ENCODE measurements at regions not wholly inside any gene's neighbourhood (a gene's known extent, or its start where the extent isn't known, plus 50 kb on each side); places are given as distances from the start of the nearest gene placed in this dataset.
"Not testable (repeated sequence)": the region's sequence is repeated elsewhere in the genome, so short reads cannot be mapped to it uniquely, and the experiment has no call there.

DNA sequence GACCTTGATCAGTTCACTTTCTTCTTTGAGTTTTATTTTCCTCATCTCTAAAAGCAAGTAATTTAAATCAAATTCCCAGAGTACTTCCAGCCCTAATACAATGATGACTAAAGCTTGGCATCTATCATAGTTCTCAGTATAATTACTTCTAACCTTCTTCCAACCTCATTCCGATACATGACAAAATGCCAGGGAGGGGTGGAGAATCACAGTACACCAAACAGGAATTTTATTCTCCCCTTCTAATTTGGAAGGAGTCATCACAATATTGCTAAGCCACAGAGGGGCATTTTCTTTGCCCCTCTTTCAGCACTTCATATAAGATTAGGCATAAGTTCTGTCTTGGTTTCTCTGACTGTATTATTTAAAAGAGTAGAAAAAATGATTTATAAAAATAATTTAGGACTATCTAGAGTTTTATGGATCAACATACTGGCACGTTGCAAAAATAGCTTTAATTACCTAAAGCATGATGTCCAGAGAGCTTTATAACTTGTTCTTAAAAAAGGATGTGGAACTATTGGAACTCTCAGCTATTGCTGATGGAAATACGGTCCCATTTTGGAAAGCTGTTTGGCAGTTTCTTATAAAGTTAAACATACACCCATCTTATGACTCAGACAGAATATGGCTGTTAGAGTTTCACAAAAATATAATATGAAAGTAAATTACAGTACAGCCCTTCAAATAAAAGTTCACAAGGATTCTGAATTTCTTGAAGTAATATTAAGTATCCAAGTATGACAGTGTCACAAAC is 86.9 kb upstream of the UBE2E2 start:
- DNase-seq = no peak

DNA sequence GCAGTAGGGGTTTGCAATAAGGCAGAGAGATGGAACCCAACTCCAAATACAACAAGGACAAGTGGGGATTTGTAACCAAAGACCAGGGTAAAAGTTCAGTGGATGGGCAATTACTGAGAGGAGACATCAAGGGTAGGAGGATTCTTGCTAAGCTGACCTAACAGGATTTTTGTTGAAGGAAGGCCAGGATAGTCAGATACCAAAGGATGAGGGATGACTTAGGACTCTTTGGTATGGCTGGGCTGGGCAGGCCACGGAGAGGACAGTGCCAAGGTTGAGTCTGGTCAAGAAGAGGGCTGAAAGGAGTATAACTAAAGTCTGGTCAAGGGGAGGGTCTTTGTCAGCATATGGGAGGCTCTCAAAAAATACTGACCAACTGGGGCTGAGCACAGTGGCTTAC is 85.3 kb upstream of the UBE2E2 start:
- no peak for DNase-seq

DNA sequence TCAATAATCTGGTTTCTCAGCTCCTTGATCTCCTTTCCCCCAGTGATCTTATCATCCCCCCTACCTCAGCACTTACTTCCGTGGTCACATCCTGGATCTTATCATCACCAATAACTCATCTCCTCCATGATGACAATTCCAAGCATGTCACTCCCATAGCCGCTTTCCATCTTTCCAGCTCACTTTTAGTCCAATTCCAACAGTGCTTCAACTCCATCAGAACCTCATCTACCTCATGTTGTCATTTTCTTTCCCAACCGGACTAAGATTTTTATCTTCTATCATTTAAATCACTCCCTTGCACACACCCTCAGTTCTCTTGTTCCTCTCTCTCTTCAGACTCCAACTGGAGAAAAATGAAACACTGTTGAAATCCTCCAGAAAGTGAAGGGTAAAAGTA is 75.9 kb upstream of the UBE2E2 start:
- DNase-seq = no peak

DNA sequence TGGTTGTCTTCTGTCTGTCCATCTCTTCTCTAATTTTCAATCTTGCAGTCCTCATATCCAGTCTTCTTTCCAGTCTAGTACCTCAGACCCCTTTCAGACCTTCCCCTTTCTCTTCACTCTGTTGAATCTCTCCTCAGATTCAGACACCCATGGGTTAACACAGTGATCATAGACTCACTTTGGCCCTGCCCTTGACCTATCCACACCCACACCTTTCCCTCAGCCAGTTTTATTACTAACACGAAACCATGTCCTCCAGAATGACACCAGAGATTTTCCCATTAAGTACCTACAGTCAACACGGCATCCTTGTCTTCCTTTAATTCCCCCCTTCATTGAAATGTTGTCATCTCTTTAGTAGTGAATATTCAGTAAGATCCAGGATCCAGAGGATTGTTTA is 74.5 kb upstream of the UBE2E2 start:
- DNase-seq = no peak

DNA sequence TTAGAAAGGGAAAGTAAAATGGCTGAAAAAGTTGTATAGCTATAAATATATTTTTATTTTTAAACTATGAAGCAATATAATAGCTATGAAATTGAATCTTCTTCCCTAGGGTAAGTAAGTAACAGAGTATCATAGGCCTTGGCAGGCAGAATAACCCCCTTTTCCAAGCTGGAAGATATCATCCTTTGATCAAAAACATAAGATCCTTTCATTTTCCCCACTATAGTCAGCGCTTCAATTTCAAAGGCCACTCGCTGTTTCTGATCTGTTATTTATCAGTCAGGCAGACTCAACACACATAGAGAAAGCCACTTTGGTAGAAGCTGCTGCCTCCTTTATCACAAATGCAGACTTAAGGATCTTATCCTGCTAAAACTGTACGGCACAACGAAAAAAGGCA is 74.0 kb upstream of the UBE2E2 start:
- no peak for DNase-seq

DNA sequence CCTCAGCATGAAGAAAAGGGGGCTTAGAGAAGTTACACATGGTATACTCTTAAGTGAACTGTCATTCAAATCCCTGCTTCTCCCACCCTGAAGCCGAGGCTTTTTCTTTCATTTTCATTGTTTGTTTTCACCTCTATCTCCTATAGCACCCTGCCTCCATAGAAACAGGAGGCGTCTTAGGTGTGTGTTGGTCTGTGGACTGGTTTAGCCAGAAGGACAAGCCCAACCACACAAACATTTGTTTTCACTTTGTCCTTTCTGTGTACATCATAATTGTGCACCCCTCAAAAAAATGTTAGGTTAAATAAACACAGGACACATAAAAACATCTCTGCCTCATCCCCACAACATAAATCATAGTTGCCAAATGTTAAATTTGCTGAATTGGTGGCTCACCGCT is 73.3 kb upstream of the UBE2E2 start:
- no peak for DNase-seq

DNA sequence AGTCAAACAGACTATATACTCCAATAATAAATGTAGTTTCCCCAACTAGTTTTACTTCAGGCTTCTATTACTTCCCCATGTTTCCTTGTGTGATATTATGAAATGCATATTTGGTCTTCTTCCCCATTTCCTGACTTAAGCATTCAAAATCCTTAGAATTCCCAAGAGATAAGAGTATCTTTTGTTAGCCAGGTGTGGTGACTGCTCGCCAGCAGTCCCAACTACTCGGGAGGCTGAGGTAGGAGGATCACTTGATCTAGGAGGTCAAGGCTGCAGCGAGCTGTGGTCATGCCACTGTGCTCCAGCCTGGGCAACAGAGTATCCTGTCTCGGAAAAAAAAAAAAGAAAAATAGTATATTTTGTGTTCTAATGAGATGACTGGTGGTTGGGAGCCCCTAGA is 72.7 kb upstream of the UBE2E2 start:
- DNase-seq = no peak

DNA sequence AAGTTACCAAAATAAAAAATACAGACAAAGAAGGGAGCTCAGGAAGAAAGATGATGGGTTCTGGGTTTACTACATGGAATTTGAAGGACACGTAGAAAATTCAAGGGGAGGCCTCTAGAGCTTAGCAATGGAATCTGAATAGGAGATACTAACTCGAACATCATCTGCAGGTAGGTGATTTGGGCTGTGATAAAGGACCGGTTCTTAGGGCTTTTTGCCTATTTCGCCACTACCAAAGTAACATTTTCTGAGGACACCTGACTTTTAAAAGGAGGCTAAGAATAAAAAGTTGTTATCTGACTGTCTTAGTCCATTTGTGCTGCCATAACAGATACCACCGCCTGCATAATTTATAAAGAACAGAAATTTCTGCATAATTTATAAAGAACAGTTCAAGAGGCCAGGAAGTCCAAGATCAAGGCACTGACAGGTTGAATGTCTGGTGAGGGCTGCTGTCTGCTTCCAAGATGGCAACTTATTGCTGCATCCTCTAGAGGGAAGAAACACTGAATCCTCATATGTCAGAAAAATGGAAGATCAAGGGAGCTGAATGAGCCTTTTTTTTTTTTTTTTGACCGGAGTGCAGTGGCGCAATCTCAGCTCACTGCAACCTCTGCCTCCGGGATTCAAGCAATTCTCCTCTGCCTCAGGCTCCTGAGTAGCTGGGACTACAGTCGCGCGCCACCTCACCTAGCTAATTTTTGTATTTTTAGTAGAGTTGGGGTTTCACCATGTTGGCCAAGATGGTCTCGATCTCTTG is 67.9 kb upstream of the UBE2E2 start:
- DNase-seq = no peak

DNA sequence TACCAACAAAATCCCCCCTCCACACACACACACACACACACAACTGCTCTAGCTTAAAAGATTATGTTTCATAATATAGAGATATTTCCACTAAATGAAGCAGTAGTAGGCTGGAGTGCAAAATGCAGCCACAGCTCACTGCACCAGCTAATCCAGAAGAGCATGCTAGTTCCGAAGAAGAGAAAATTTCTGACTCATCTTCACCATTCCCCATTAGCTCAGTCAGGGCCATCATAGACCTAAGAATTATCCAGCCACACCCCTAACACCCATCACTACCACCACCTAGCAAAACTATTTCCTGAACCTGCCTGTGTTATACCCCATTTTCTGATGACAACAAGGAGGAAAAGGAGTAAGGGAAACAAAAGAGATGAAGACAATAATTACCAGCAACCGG is 67.1 kb upstream of the UBE2E2 start:
- DNase-seq = no peak

DNA sequence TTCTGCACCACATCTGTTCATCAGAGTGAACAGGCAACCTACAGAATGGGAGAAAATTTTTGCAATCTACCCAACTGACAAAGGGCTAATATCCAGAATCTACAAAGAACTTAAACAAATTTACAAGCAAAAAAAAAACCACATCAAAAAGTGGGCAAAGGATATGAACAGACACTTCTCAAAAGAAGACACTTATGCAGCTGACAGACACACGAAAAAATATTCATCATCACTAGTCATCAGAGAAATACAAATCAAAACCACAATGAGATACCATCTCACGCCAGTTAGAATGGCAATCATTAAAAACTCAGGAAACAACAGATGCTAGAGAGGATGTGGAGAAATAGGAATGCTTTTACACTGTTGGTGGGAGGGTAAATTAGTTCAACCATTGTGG is 59.1 kb upstream of the UBE2E2 start:
- not testable (repeated sequence) for DNase-seq

DNA sequence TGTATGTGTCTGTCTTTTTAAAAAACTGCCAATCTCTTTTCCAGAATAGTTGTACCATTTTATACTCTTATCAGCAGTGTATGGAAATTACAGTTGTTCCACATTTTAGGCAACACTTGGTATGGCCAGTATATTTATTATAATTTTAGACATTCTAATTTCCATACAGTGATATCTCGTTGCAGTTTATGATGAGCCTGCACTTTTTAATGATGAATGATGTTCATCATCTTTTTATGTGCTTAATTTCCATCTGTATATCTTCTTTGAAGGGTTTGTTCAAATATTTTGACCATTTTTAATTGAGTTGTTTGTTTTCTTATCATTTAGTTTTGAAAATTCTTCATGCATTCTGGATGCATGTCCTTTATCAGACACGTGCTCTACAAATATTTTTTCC is 57.0 kb upstream of the UBE2E2 start:
- DNase-seq = no peak

DNA sequence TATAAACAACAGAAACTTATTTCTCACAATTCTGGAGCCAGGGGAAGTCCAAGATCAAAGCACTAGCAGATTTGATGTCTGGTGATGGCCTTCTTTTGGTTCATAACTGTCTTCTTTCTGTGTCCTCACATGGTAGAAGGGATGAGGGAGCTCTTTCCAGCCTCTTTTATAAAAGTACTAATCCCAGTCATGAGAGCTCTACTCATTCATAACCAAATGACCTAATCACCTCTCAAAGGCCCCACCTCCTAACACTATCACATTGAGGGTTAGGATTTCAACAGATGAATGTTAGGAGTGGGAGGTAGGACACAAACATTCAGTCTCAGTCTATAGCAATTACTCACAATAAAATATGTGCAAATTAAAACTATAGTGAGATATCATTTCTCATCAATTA is 50.1 kb upstream of the UBE2E2 start:
- DNase-seq = no peak
